ENCODE measurements at regions not wholly inside any gene's neighbourhood (a gene's known extent, or its start where the extent isn't known, plus 50 kb on each side); places are given as distances from the start of the nearest gene placed in this dataset.

- TF ChIP-seq ZNF592 (IDR thresholded peaks at IDR 0.05) (peak; percentile 27; the same call in 1 of the 2 replicates), RBM39 (optimal IDR thresholded peaks at IDR 0.05; ENCODE audit: low read depth, low read length) (no peak), CC2D1A (IDR thresholded peaks at IDR 0.05) (no peak), ELF1 (tag; IDR thresholded peaks at IDR 0.05) (0 out of 2 replicates have a peak, but pooled peaks have one; percentile 13), ZNF589 (CRISPR knock-in tag; IDR thresholded peaks at IDR 0.05; ENCODE audit: low read depth) (0 out of 2 replicates have a peak, but pooled peaks have one; percentile 11), MEF2D (tag; conservative IDR thresholded peaks at IDR 0.05; ENCODE audit: low read depth) (0 out of 2 replicates have a peak, but pooled peaks have one; percentile 25), SRSF9 (IDR thresholded peaks at IDR 0.05; ENCODE audit: borderline replicate concordance, low read depth, low read length) (no peak), RUNX1 (IDR thresholded peaks at IDR 0.05; ENCODE audit: low read depth) (no peak), PCBP1 (IDR thresholded peaks at IDR 0.05; ENCODE audit: low read depth, low read length, poor library complexity, severe bottlenecking) (no peak), FOXA3 (CRISPR knock-in tag; conservative IDR thresholded peaks at IDR 0.05 in 1 of 2, IDR thresholded peaks at IDR 0.05 in 1 of 2) (no peak), NR3C1 (CRISPR knock-in tag; IDR thresholded peaks at IDR 0.05) (no peak), PTRF (tag; IDR thresholded peaks at IDR 0.05) (no peak), ZSCAN29 (IDR thresholded peaks at IDR 0.05) (no peak), RAD51 (IDR thresholded peaks at IDR 0.05; ENCODE audit: borderline replicate concordance, low read depth) (no peak), FOSL1 (tag; conservative IDR thresholded peaks at IDR 0.05) (peak; percentile 75), HOMEZ (CRISPR knock-in tag; IDR thresholded peaks at IDR 0.05) (no peak), MYBL2 (IDR thresholded peaks at IDR 0.05; ENCODE audit: low read depth) (no peak), MYBL2 (CRISPR knock-in tag; IDR thresholded peaks at IDR 0.05; ENCODE audit: borderline replicate concordance) (no peak), ATF7 (IDR thresholded peaks at IDR 0.05) (peak; percentile 58; the same call in 1 of the 2 replicates), ZNF668 (CRISPR knock-in tag; IDR thresholded peaks at IDR 0.05) (no peak), CEBPG (CRISPR knock-in tag; IDR thresholded peaks at IDR 0.05) (no peak), CEBPG (tag; conservative IDR thresholded peaks at IDR 0.05 in 1 of 2, IDR thresholded peaks at IDR 0.05 in 1 of 2) (peak; percentile 65 to 92), EP300 (IDR thresholded peaks at IDR 0.05; ENCODE audit: low read length) (peak; percentile 34; the same call in 1 of the 2 replicates), ZNF354B (CRISPR knock-in tag; IDR thresholded peaks at IDR 0.05) (no peak)
Observed at GRCh38 chrX:121160987-121161386, 113.6 kb downstream of the GLUD2 start (continued).

Measured in K562 (cell line).